SK-N-MC (cell line): ENCODE measurements at regions not wholly inside any gene's neighbourhood (a gene's known extent, or its start where the extent isn't known, plus 50 kb on each side); places are given as distances from the start of the nearest gene placed in this dataset.

Source experiments
- DNase-seq: peaks from one replicate; pipeline ENCODE4 v3.0.0-alpha.2; 2011; ENCODE audit warnings: low read depth, low spot score
- H3K27ac ChIP-seq: fragments of 200-600 bp; sonication (generic); 2 replicates; pipeline ENCODE4 v1.5.1; 2016; ENCODE audit warnings: mixed run types
- H3K36me3 ChIP-seq: fragments of 200-600 bp; sonication (generic); 2 replicates; pipeline ENCODE4 v1.6.1; 2017; ENCODE audit warnings: antibody characterized with exemption, low read length, mixed read lengths; ENCODE audit not compliant: insufficient read depth
- H3K4me3 ChIP-seq: fragments of 200-600 bp; sonication (generic); 2 replicates; pipeline ENCODE4 v1.5.1; 2016
- H3K9ac ChIP-seq: fragments of 200-600 bp; sonication (generic); 2 replicates; pipeline ENCODE4 v1.8.0; 2017; ENCODE audit warnings: mixed run types, mixed read lengths; ENCODE audit not compliant: insufficient read length
- H3K9me3 ChIP-seq: fragments of 200-600 bp; sonication (generic); 2 replicates; pipeline ENCODE4 v1.6.1; 2017; ENCODE audit warnings: low read depth, mild to moderate bottlenecking, antibody characterized with exemption, low read length, moderate library complexity, mixed read lengths
- EZH2 ChIP-seq: fragments of 200-600 bp; sonication (generic); IDR thresholded peaks from one replicate; pipeline ENCODE4 v1.6.1; 2017; ENCODE audit warnings: antibody characterized with exemption
- FOXP2 ChIP-seq: optimal IDR thresholded peaks from 2 replicates; pipeline ENCODE3; 2011; ENCODE audit warnings: mild to moderate bottlenecking, moderate library complexity; ENCODE audit not compliant: insufficient read depth; ENCODE audit errors: extremely low read length, control extremely low read depth
- POLR2AphosphoS5 ChIP-seq: IDR thresholded peaks from 2 replicates; pipeline ENCODE4 v1.6.1; 2012; ENCODE audit warnings: mild to moderate bottlenecking, low read depth, low read length, borderline replicate concordance

DNA sequence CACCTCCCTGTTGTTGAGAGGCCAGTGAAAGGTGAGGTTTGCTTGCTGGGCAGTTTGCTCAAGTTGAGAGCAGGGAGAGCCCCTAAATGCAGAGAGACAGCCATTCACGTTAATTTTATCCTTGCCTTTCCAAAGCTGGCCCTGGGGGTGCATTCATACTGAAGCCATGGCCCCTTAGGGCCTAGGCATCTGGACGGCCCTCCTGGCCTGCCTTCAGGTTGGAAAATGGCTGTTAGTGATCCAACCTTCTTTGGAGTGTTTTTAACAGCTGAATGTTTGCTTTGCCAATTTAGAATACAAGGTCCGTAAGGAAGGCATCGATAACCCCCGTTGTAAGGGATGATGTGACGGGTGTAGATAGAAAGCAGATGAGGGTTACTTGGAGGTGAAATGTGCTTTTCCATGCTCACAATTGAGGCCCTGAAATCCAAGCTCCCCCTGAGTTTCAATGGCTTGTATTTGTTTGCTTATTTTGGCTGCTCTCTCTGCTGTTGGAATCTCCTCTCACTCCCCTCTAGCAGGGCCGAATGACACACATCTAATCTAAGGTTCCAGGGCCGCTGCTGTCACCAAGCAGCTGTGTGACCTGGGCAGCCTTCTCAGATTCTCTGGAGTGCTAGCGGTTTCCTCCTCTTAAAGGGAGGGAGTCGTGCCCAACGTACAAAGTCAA is 171.6 kb upstream of the MKI67 start:
- DNase-seq, result no peak
- no peaks in the 10 kb centered on the region for H3K36me3 ChIP-seq
- H3K9me3 ChIP-seq, result no peaks in the 10 kb centered on the region
- no peak overlapping the region for H3K4me3 ChIP-seq
- TF ChIP-seq FOXP2, result no peak
- TF ChIP-seq EZH2, result no peak
- no peak for TF ChIP-seq POLR2AphosphoS5
- H3K9ac ChIP-seq, result no peak overlapping the region
- H3K27ac ChIP-seq, result no peak overlapping the region

- Histone ChIP-seq H3K9me3 (no peaks in the 10 kb centered on the region), H3K27ac (no peak overlapping the region), H3K9ac (no peak overlapping the region), H3K4me3 (no peak overlapping the region), H3K36me3 (no peaks in the 10 kb centered on the region)
- no peak for DNase-seq
- TF ChIP-seq POLR2AphosphoS5 (no peak), FOXP2 (no peak), EZH2 (no peak)
Observed at GRCh38 chr10:128298587-128298986, 172.4 kb upstream of the MKI67 start.

DNA sequence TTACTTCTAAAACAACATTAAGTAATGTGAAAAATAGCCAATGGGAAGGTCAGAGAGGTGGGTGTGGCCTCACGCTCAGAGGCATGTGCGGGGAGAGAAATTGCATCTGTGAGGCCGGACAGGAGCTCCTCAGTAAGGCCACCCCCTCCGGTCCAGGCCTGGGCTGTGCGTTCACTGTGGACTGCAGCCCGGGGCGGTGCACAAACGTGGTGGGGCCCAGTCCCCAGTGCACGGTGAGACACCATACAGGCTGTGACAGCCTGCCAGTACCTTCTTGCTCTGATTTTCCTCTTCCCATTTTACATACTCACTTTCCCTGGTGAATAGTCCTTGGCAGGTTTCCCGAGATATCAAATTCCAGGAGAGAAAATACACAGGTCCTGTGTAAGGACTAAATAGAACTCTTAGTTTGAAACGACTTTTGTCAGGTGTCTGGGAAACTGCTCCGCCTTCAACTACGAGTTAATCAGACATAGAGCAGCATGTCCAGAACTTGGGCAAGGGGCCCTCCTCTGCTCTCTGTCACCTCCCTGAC is 174.1 kb upstream of the MKI67 start:
- no peak overlapping the region for H3K9ac ChIP-seq
- no peak for DNase-seq
- H3K27ac ChIP-seq, result no peak overlapping the region
- no peaks in the 10 kb centered on the region for H3K9me3 ChIP-seq
- H3K4me3 ChIP-seq, result no peak overlapping the region
- TF ChIP-seq POLR2AphosphoS5, result no peak
- no peak for TF ChIP-seq FOXP2
- no peak for TF ChIP-seq EZH2
- H3K36me3 ChIP-seq, result no peaks in the 10 kb centered on the region

GRCh38 chr10:128301051-128301450 is 174.8 kb upstream of the MKI67 start:
- TF ChIP-seq FOXP2 (no peak), EZH2 (no peak), POLR2AphosphoS5 (no peak)
- no peaks in the 10 kb centered on the region for H3K9me3 ChIP-seq
- no peak overlapping the region for H3K27ac ChIP-seq
- no peak overlapping the region for H3K9ac ChIP-seq
- no peak overlapping the region for H3K4me3 ChIP-seq
- DNase-seq, result no peak
- H3K36me3 ChIP-seq, result no peaks in the 10 kb centered on the region

DNA sequence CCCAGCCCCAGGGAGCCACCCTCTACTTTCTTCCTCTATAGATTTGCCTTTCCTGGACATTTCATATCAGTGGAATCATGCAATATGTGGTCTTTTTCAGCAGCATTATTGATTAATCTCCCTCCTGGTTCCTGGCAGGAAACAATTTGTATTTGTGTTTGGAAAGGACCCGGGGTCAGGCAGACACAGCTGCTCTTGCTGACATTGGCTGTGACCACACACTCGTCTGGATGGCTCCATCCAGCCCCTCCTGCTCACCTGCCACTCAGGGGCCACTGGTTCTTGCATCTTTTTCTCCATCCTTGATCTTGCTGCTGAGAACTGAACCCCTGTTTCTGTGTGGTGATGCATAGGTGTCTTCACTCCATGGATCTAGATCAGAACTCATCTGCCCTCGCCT is 176.6 kb upstream of the MKI67 start:
- Histone ChIP-seq H3K4me3 (no peak overlapping the region), H3K27ac (no peak overlapping the region), H3K9ac (no peak overlapping the region), H3K36me3 (no peaks in the 10 kb centered on the region), H3K9me3 (no peaks in the 10 kb centered on the region)
- TF ChIP-seq EZH2, result no peak
- no peak for TF ChIP-seq FOXP2
- no peak for TF ChIP-seq POLR2AphosphoS5
- no peak for DNase-seq

- Histone ChIP-seq H3K27ac (no peak overlapping the region), H3K36me3 (no peaks in the 10 kb centered on the region), H3K4me3 (no peak overlapping the region), H3K9ac (no peak overlapping the region), H3K9me3 (no peaks in the 10 kb centered on the region)
- no peak for TF ChIP-seq POLR2AphosphoS5
- TF ChIP-seq FOXP2, result no peak
- TF ChIP-seq EZH2, result no peak
- DNase-seq, result no peak
Observed at GRCh38 chr10:128304271-128304670, 178.0 kb upstream of the MKI67 start.

GRCh38 chr10:128305601-128306345 is 179.6 kb upstream of the MKI67 start:
- H3K27ac ChIP-seq, result no peak overlapping the region
- TF ChIP-seq POLR2AphosphoS5 (no peak), EZH2 (no peak), FOXP2 (no peak)
- no peak overlapping the region for H3K9ac ChIP-seq
- DNase-seq, result no peak
- no peaks in the 10 kb centered on the region for H3K36me3 ChIP-seq
- H3K9me3 ChIP-seq, result no peaks in the 10 kb centered on the region
- no peak overlapping the region for H3K4me3 ChIP-seq

- no peak for DNase-seq
- Histone ChIP-seq H3K36me3 (no peaks in the 10 kb centered on the region), H3K4me3 (no peak overlapping the region), H3K9me3 (no peaks in the 10 kb centered on the region), H3K9ac (no peak overlapping the region), H3K27ac (no peak overlapping the region)
- no peak for TF ChIP-seq FOXP2
- no peak for TF ChIP-seq POLR2AphosphoS5
- TF ChIP-seq EZH2, result no peak
Observed at GRCh38 chr10:128306535-128306934, 180.3 kb upstream of the MKI67 start.
